ENCODE measurements at regions not wholly inside any gene's neighbourhood (a gene's known extent, or its start where the extent isn't known, plus 50 kb on each side); places are given as distances from the start of the nearest gene placed in this dataset.
A peak's percentile ranks its signal among the peaks of the same experiment; 100 is the strongest.

- DNase-seq (ENCODE audit: low spot score) (no peak), ATAC-seq (no peak)
- H3K36me3 Mint-ChIP-seq = peaks cover 5% of the 10 kb centered on the region
- no peak overlapping the region for H3K4me3 Mint-ChIP-seq
- no peaks in the 10 kb centered on the region for H3K27me3 Mint-ChIP-seq (ENCODE audit: low read depth)
- POLR2A ChIA-PET = no interaction called here
- no peak overlapping the region for H3K27ac Mint-ChIP-seq
- no peak for TF ChIP-seq ZNF671 (CRISPR knock-in tag; IDR thresholded peaks at IDR 0.05)
- no peaks in the 10 kb centered on the region; the same call in 1 of the 2 replicates for H3K9me3 Mint-ChIP-seq
- H3K4me1 Mint-ChIP-seq = 0 out of 2 replicates have a peak, but pooled peaks cover 2% of the 10 kb centered on the region
- CTCF ChIA-PET = interaction anchor here (1.6 kb wide), 1 partner anchor 15 kb away, joined by 4 read pairs; no protein-coding TSS in a partner anchor
Measured at GRCh38 chr5:173801006-173801405, 87.1 kb upstream of the CPEB4 start.

GRCh38 chr5:173802670-173803165 lies 85.4 kb upstream of the CPEB4 start:
- Mint-ChIP-seq H3K4me3 (no peak overlapping the region), H3K36me3 (peaks cover 5% of the 10 kb centered on the region), H3K27me3 (ENCODE audit: low read depth) (no peaks in the 10 kb centered on the region), H3K4me1 (no peaks in the 10 kb centered on the region), H3K27ac (no peak overlapping the region), H3K9me3 (no peaks in the 10 kb centered on the region; the same call in 1 of the 2 replicates)
- ATAC-seq (no peak), DNase-seq (ENCODE audit: low spot score) (no peak)
- TF ChIP-seq ARID4B (CRISPR knock-in tag; IDR thresholded peaks at IDR 0.05; ENCODE audit: borderline replicate concordance) (no peak), USF1 (CRISPR knock-in tag; IDR thresholded peaks at IDR 0.05) (0 out of 2 replicates have a peak, but pooled peaks have one; percentile 24), MAX (CRISPR knock-in tag; IDR thresholded peaks at IDR 0.05) (no peak), CREB1 (CRISPR knock-in tag; IDR thresholded peaks at IDR 0.05) (no peak), TP53 (CRISPR knock-in tag; IDR thresholded peaks at IDR 0.05) (no peak), CTCF (IDR thresholded peaks at IDR 0.05) (no peak), NFYB (CRISPR knock-in tag; conservative IDR thresholded peaks at IDR 0.05; ENCODE audit: low read depth) (no peak), PRDM15 (CRISPR knock-in tag; IDR thresholded peaks at IDR 0.05) (no peak), PREB (CRISPR knock-in tag; IDR thresholded peaks at IDR 0.05; ENCODE audit: borderline replicate concordance) (peak; percentile 55; the same call in 1 of the 2 replicates), AFF4 (CRISPR knock-in tag; IDR thresholded peaks at IDR 0.05; ENCODE audit: borderline replicate concordance) (no peak), ZNF121 (CRISPR knock-in tag; IDR thresholded peaks at IDR 0.05) (no peak), GABPB1 (CRISPR knock-in tag; IDR thresholded peaks at IDR 0.05) (peak; percentile 97), GTF2I (CRISPR knock-in tag; conservative IDR thresholded peaks at IDR 0.05) (no peak), ATF3 (CRISPR knock-in tag; conservative IDR thresholded peaks at IDR 0.05) (no peak), NFE2L1 (CRISPR knock-in tag; IDR thresholded peaks at IDR 0.05) (no peak)
- ChIA-PET CTCF (interaction anchor here (1.6 kb wide), 1 partner anchor 16 kb away, joined by 4 read pairs; no protein-coding TSS in a partner anchor), POLR2A (interaction anchor here (1.3 kb wide), 1 partner anchor 13 kb away, joined by 3 read pairs; no protein-coding TSS in a partner anchor)

Measured in WTC11 (cell line).